ENCODE measurements at regions not wholly inside any gene's neighbourhood (a gene's known extent, or its start where the extent isn't known, plus 50 kb on each side); places are given as distances from the start of the nearest gene placed in this dataset.

- H3K36me3 ChIP-seq (replicated peaks in 1 of 2; ENCODE audit: control insufficient read depth in 1 of 2, insufficient read depth in 2 of 2, low read length in 1 of 2), result no peaks in the 10 kb centered on the region
- no peak for TF ChIP-seq GATA2 (CRISPR knock-in tag; IDR thresholded peaks at IDR 0.05)
- no peak for TF ChIP-seq SMC3 (IDR thresholded peaks at IDR 0.05; ENCODE audit: low read depth, low read length)
- no peak for TF ChIP-seq CHD2 (IDR thresholded peaks at IDR 0.05; ENCODE audit: low read length, partially characterized antibody)
- TF ChIP-seq REST (IDR thresholded peaks at IDR 0.05; ENCODE audit: low read depth, low read length), result no peak
- no peak for TF ChIP-seq RAD21 (IDR thresholded peaks at IDR 0.05; ENCODE audit: low read length)
- no peak for TF ChIP-seq YY1 (IDR thresholded peaks at IDR 0.05; ENCODE audit: low read depth)
- no peak for TF ChIP-seq SIN3A (IDR thresholded peaks at IDR 0.05; ENCODE audit: borderline replicate concordance, low read depth, low read length)
- TF ChIP-seq FOXJ3 (CRISPR knock-in tag; IDR thresholded peaks at IDR 0.05), result no peak
- no peak overlapping the region for H2AFZ ChIP-seq (ENCODE audit: low read depth)
- no peaks in the 10 kb centered on the region for H4K20me1 ChIP-seq (ENCODE audit: insufficient read depth)
- H3K4me2 ChIP-seq, result no peak overlapping the region
- WGBS (ENCODE audit: low lambda C conversion rate), result 53% methylated on average over 15 of the region's 15 CpGs
- no peaks in the 10 kb centered on the region for H3F3A ChIP-seq (replicated peaks; ENCODE audit: insufficient read depth)
- H3K4me1 ChIP-seq (ENCODE audit: control insufficient read depth in 1 of 2, insufficient read depth in 2 of 2, low read depth in 1 of 2, low read length in 1 of 2), result no peaks in the 10 kb centered on the region
- H3K9me3 ChIP-seq, result peaks cover 2% of the 10 kb centered on the region; the same call in 1 of the 2 replicates
- ChIA-PET POLR2A (no interaction called here), CTCF (no interaction called here)
- no peak overlapping the region for H3K27ac ChIP-seq (ENCODE audit: low read depth in 2 of 2, low read length in 1 of 2)
- DNase-seq, result no peak
- H3K9me2 ChIP-seq, result no peaks in the 10 kb centered on the region
- no peaks in the 10 kb centered on the region for H3K79me2 ChIP-seq (ENCODE audit: insufficient read depth)
- H3K9ac ChIP-seq, result no peak overlapping the region
- no peak overlapping the region for H3K4me3 ChIP-seq (ENCODE audit: low read depth in 2 of 2, low read length in 1 of 2)
- 0 out of 2 replicates have a peak, but pooled peaks cover 5% of the 10 kb centered on the region for H3K27me3 ChIP-seq (ENCODE audit: insufficient read depth)
Observed at GRCh38 chr5:61697809-61698558, 365.9 kb downstream of the ZSWIM6 start.

- Histone ChIP-seq H2AFZ (ENCODE audit: low read depth) (no peak overlapping the region), H4K20me1 (ENCODE audit: insufficient read depth) (no peaks in the 10 kb centered on the region), H3F3A (replicated peaks; ENCODE audit: insufficient read depth) (no peaks in the 10 kb centered on the region), H3K27ac (ENCODE audit: low read depth in 2 of 2, low read length in 1 of 2) (no peak overlapping the region), H3K27me3 (ENCODE audit: insufficient read depth) (peaks cover 5% of the 10 kb centered on the region; the same call in 1 of the 2 replicates), H3K4me1 (ENCODE audit: control insufficient read depth in 1 of 2, insufficient read depth in 2 of 2, low read depth in 1 of 2, low read length in 1 of 2) (no peaks in the 10 kb centered on the region), H3K79me2 (ENCODE audit: insufficient read depth) (no peaks in the 10 kb centered on the region), H3K9me3 (no peaks in the 10 kb centered on the region), H3K9me2 (no peaks in the 10 kb centered on the region), H3K4me3 (ENCODE audit: low read depth in 2 of 2, low read length in 1 of 2) (no peak overlapping the region), H3K4me2 (no peak overlapping the region), H3K36me3 (replicated peaks in 1 of 2; ENCODE audit: control insufficient read depth in 1 of 2, insufficient read depth in 2 of 2, low read length in 1 of 2) (no peaks in the 10 kb centered on the region), H3K9ac (no peak overlapping the region)
- ChIA-PET CTCF (interaction anchor here (0.6 to 1.1 kb wide), 2 partner anchors 23 to 196 kb away, joined by 3 to 4 read pairs; no protein-coding TSS in a partner anchor), POLR2A (no interaction called here)
- WGBS (ENCODE audit: low lambda C conversion rate), result 36% methylated on average over 4 of the region's 4 CpGs
- DNase-seq, result no peak
- TF ChIP-seq, protein P1, sequence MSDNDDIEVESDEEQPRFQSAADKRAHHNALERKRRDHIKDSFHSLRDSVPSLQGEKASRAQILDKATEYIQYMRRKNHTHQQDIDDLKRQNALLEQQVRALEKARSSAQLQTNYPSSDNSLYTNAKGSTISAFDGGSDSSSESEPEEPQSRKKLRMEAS (IDR thresholded peaks at IDR 0.05; ENCODE audit: low read depth), result no peak
- TF ChIP-seq CHD2 (IDR thresholded peaks at IDR 0.05; ENCODE audit: low read length, partially characterized antibody), result no peak
- no peak for TF ChIP-seq TCF12 (IDR thresholded peaks at IDR 0.05)
- TF ChIP-seq RCOR1 (IDR thresholded peaks at IDR 0.05; ENCODE audit: low read length), result no peak
- no peak for TF ChIP-seq TAF1 (IDR thresholded peaks at IDR 0.05; ENCODE audit: borderline replicate concordance, low read depth, low read length)
- no peak for TF ChIP-seq EP300 (IDR thresholded peaks at IDR 0.05; ENCODE audit: borderline replicate concordance in 1 of 2, low read depth in 1 of 2, low read length in 1 of 2)
- TF ChIP-seq MXI1 (IDR thresholded peaks at IDR 0.05; ENCODE audit: low read depth, low read length), result no peak
- no peak for TF ChIP-seq JUND (IDR thresholded peaks at IDR 0.05)
- TF ChIP-seq, protein P2, sequence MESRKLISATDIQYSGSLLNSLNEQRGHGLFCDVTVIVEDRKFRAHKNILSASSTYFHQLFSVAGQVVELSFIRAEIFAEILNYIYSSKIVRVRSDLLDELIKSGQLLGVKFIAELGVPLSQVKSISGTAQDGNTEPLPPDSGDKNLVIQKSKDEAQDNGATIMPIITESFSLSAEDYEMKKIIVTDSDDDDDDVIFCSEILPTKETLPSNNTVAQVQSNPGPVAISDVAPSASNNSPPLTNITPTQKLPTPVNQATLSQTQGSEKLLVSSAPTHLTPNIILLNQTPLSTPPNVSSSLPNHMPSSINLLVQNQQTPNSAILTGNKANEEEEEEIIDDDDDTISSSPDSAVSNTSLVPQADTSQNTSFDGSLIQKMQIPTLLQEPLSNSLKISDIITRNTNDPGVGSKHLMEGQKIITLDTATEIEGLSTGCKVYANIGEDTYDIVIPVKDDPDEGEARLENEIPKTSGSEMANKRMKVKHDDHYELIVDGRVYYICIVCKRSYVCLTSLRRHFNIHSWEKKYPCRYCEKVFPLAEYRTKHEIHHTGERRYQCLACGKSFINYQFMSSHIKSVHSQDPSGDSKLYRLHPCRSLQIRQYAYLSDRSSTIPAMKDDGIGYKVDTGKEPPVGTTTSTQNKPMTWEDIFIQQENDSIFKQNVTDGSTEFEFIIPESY (IDR thresholded peaks at IDR 0.05; ENCODE audit: borderline replicate concordance, low read depth), result no peak
- TF ChIP-seq, protein P3, sequence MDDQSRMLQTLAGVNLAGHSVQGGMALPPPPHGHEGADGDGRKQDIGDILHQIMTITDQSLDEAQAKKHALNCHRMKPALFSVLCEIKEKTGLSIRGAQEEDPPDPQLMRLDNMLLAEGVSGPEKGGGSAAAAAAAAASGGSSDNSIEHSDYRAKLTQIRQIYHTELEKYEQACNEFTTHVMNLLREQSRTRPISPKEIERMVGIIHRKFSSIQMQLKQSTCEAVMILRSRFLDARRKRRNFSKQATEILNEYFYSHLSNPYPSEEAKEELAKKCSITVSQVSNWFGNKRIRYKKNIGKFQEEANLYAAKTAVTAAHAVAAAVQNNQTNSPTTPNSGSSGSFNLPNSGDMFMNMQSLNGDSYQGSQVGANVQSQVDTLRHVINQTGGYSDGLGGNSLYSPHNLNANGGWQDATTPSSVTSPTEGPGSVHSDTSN (IDR thresholded peaks at IDR 0.05), result no peak
- TF ChIP-seq, protein P4, sequence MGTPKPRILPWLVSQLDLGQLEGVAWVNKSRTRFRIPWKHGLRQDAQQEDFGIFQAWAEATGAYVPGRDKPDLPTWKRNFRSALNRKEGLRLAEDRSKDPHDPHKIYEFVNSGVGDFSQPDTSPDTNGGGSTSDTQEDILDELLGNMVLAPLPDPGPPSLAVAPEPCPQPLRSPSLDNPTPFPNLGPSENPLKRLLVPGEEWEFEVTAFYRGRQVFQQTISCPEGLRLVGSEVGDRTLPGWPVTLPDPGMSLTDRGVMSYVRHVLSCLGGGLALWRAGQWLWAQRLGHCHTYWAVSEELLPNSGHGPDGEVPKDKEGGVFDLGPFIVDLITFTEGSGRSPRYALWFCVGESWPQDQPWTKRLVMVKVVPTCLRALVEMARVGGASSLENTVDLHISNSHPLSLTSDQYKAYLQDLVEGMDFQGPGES (IDR thresholded peaks at IDR 0.05; ENCODE audit: low read depth, low read length), result no peak
Observed at GRCh38 chr5:61701877-61702602, 370.0 kb downstream of the ZSWIM6 start.
